Stimulated activated CD8-positive, alpha-beta memory T cell treated with anti-CD3 and anti-CD28 coated beads, Interleukin-2, amount 100 ng/mL, for 48 hours (primary cell): ENCODE measurements at regions not wholly inside any gene's neighbourhood (a gene's known extent, or its start where the extent isn't known, plus 50 kb on each side); places are given as distances from the start of the nearest gene placed in this dataset.

Experiments
- DNase-seq, 2 donors: peaks; one replicate each; pipeline ENCODE4 v3.0.0-alpha.2; 2020; ENCODE audit warnings: low read depth in 2 of 2

DNA sequence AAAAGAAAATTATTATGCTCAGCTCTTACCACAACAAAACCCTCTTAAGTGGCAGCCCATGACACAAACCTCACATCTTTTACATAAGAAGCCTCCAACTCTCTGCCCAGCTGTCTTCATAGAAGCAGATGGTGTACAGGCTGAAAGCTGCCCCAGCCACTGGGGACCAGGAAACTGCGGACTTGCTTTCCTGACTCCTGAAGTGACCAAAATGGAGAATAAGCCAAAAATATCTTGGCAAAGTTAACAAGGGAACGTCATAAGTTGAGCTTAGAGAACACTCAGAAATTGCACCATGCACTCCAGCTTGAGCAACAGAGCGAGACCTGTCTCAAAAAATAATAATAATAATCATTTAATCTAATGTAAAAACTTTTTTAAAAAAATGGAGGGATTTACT lies 160.3 kb upstream of the CDYL start:
- no peak for DNase-seq

DNA sequence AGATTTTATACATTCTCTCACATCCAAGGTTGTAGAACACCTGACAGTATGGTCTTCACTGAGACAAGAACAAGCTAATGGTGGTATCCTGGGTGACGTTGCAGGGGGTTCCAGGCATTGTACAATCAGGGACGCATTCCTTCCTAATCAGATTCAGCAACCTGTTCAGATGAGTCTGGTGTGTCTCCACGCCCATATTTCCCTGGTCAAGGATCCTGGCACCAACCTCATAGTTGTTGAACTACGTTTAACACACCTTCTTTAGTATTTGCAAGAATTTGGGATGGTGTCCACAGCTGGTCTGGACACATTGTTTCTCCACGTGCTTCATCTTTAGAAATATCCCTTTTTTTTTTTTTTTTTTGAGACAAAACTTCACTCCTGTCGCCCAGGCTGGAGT lies 161.0 kb upstream of the CDYL start:
- no peak for DNase-seq

DNA sequence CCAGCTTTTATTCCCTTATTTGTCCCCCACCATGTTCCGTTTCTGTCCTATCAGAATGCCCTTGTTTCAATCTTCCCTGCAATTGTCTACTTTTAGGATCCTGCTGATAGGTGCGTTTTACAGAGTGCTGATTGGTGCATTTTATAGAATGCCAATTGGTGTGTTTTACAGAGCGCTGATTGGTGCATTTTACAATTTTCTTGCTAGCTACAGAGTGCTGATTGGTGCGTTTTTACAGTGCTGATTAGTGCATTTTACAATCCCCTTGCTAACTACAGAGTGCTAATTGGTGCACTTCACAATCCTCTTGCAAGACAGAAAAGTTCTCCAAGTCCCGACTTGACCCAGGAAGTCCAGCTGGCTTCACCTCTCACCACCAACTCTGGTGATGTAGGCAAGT lies 161.6 kb upstream of the CDYL start:
- no peak for DNase-seq

DNA sequence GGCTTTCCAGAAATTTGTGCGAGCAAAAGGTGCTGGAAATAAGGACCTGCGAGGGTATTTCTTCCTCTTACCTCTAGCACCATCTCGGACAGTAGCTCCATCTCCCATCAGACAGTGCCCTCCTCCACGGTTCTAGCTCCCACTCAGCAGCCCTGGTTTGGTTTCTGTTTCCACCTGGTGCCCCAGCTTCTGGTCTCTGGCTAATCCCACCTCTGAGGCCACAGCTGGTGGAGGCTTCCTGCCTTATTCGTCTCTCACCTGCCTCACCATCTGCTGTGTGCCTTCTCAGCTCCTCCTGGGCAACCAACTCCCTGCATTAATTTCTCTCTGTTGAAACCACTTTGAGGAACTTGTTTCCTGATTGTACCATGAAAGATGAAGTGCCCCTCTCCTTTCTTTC lies 162.4 kb upstream of the CDYL start:
- DNase-seq: no peak

DNA sequence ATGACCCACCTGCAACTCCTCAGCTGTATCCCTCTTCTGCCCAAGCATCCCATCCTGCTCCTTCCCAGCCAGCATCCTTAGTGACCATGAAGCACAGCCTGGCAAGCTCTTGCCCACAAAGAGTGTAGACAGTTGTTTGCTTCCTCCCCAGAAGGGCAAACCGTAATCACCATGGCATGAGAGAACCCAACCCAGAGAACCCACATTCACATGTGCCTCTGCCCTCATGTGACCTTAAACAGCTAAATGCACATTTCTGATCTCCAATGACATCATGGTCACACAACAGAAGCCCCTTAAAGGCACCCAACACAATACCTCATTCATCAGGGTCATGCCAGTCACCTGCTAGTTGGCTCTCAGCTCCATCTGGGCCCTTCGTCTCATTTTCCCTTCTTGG lies 162.8 kb upstream of the CDYL start:
- DNase-seq: no peak

DNA sequence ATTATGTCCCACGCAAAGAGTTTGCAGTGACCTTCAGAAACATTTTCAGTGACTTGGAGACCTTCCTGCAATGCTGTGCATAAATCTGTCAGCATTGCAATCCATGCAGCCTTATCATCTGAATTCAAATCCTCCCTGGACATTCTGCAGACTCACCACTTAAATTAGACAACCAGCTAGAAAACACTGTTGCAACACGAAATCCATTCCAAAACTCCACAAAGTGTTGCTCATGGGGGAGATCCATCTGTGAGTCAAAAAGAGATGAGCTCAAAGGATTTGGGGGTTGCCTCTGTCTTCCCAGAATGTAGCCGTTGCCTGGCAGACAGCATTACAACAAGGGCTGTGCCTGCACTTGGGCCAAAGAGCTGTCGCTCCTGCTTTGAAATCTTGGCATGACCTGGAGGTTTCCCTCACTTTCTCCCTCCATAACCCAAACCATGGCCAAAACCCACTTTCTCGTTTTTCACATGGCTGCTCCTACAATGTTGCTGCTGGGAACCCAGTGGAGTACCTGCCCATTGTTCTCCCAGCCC lies 163.5 kb upstream of the CDYL start:
- no peak for DNase-seq

DNA sequence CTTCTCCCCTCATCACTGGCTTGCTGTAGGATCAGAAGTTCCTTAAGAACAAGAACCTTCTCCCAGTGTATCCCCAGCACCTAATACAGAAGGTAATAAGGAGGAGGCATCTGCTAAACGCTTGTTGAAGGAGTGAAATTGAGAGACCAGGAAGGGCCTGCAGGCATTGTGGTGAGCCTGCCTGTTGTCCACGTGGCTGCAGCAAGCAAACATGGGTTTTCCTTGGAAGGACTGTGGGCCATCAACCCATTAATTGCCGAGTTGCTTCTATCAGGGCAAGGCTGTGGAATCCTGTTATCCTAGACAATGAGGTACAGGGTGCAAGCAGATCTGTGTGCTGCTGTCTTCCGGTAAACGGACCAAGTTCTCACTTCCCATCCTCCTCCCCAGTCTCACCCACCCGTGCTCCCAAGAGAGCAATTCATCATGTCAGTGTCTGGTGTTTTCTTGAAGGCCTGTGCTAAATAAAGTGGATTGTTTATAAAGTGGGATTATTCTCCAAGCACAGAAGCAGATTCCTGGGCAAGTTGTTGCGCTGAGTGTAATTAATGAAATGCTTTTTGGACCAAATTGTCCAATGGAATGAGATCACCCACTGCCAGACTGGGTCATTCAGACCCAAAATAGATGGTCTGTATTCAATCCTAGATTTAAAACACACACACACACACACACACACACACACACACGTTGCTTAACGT lies 164.6 kb upstream of the CDYL start:
- no peak for DNase-seq

DNA sequence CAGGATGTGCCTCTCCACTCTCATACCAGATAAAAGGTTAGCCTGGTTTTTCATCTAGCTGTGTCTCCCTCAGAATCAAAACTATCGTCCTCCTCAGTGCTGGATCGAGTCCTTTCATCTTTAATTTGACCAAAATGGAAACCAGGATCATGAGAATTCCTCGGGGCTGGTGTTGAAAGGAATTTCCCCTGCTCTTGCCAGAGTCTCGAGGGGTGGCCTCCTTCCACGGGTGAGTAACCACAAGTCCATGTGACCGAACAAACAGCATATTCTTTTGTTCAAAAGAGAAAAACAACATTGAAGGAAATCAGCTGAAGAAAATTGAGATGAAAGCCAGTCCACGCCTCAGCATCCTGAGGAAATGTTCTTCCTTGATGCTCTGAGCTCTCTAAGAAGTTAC lies 165.9 kb upstream of the CDYL start:
- no peak for DNase-seq

DNA sequence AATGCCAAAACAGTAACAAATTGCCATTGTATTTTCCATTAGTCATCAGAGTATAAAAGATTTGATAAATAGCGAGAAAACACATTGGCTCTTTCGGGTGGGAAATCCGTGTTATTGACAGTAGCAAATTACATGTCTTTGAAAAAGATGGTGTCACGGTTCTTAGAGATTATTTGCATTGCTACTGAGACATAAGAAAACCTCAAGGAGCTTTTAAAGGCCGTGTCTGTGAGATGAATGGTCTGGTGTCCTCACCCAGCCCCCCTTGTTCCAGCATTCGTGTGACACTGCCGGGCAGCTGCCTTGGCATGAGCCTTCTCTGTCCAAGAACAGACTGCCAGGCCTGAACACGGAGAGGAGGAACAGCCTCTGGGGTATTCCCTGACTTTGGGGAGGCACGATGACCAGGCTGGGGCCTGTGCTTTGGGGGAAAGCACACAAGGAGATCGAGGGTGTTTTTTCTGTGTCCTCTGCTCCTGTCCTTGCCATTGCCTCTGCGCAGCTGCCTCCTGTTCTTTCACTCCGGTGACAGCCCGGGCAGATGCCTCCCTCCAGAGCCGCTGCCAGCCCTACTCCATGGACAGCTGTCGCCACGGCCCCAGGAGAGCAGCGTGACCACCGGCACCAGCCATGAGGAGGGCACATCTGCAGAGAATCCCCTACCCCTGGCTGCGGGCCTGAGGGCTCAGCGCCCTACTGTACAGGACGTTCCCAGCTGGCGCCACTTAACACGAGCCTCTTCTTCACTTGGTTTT lies 167.7 kb upstream of the CDYL start:
- no peak for DNase-seq

DNA sequence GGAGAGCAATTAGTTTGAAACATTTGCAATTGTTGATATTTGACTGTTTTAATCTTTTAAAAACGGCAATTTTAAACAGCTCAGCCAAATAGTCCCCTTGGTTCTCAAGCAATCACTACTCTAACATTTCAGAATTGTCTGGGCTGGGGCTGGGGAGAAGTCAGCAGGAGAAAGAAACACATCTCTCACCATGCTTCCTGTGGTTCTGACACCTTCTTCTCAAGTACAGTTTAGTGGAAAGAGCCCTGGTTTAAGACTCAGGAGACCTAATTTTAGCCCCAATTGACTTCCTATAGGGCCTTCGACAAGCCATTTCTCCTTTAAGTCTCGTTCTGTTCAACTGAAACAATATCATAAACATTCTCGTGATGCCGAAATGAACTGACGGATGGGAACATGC lies 168.4 kb upstream of the CDYL start:
- DNase-seq: no peak

DNA sequence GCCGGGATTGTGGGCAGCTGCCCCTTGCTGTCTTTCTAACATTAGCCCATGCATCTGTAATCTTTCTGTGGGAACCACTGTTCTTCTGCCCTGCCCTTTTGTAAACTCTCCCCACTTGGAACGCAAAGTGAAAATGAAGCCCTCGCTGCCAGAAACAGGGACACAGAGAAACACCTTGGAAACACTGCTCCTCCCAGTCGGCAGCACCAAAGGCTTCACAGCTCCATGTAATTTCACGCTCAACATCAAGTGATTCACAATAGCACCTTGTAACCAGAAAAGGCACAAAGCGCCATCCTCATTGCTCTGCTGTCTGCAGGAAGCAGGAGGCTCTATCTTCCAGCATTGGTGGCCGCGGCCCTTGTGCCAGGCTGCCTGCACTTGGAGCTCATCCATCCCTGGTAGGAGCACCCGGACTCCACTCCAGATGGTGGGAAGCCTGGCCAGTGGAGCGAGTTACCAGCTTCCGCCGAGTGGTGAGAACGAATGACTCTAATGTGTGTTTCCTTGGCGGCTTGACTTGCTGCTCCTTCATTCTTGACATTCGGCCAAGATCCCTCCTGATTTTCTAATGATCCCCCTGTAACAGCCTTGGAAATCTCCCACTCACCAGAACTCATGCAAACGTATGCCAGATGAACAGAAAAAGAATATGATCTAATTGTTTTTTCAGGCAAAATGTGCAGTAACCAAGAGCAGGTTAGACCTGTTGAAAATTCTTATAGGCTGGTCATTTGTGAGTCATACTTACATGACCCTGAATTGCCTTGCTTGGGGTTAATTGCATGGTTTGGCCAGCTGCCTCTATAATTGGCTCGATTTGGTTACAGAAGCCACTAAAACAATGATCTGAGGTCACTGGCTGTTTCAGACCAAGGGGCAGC lies 169.1 kb upstream of the CDYL start:
- DNase-seq: no peak

DNA sequence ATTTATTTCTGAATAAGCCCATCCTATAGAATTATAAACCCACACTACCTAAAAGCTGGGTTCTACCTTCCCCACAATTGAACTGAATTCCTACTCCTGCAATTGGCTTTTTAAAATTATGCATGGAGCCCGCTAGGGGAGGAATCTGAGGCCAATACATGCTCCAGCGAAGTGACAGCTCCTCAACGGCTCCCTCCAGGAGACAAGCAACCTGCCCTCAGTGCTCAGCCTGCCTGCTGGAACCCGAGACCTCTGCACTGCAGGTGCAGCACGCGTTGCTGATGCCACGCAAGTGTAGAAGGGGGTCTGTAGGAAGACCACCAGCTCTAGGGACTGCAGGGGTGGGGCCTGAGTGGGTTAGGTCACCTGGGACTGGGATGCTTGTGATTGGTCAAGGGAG lies 170.2 kb upstream of the CDYL start:
- DNase-seq: no peak

DNA sequence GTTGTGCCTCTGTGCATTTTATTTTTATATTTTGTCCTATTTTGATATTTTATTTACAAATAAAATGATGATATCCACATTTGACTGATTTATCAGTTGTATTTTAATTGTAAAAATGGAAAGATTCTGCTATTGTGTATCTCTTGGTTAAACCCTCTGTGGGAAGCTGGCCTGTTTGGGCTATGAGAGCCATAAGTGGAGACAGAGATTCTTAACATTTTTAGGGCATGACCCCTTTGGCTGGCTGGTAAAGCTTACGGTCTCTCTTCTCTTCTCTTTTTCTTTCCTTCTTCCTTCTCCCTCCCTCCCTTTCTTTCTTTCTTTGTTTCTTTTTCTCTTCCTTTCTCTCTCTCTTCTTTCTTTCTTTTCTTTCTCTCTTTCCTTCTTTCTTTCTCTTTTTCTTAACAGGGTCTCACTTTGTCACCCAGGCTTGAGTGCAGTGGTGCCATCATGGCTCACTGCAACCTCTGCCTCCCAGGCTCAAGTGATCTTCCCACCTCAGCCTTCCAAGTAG lies 172.3 kb upstream of the CDYL start:
- DNase-seq: no peak

DNA sequence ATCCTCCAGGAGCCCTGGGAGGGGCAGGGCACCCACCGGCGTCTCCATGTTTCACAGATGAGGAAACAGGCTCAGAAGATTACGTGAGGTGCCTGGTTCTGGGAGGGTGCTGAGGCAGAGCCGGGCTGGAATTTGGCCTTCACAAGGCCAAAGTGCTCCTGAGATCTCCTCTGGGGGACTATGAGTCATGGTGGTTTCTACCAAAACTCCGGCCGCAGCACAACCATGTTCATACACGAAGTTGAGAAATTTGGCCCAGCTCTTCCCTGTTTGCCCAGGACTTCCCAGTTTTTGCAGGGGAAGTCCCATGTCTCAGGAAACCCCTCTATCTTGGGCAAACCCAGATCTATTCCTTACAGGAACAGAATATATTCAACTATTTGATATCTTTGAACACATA lies 172.9 kb upstream of the CDYL start:
- DNase-seq: no peak

DNA sequence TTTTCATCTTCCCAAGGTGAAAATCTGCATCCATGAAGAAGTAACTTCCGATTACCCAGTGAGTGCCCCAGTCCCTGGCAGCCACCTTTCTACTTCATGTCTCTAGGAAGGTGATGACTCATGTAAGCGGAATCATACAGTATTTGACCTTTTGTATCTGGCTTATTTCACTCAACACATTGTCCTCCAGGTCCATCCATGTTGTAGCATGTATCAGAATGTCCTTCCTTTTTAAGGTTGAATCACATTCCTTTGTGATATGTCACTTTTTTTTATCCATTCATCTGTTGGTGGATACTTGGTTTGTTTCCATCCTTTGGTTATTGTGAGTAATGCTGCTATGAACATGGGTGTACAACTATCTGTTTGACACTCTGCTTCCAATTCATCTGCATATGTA lies 176.3 kb upstream of the CDYL start:
- DNase-seq: no peak

DNA sequence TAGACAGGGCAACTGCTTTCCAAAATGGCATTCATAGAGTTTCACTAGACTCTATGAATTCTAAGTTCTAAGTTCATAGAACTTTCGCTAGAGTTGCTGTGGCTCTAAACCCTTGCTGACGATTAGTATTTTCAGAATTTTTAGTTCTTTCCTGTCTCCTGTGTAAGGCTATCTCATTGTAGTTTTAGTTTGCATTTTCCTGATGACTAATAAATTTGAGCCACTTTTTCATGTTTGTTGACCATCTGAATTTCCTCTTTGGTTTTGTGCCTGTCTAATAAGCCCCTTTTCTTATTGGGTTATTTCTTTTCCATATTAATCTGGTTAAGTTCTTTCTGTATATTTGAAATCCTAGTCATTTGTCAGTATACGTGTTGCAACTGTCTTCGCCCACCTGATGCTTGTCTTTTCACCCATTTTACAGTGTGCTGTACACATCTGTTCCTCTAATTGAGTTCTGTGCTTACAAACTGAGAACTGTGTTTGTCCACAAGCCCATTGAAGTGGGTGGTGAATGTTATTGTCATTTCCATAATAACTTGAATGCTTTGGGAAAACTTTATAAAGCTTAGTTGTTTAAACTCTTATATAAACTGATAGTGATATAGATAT lies 177.7 kb upstream of the CDYL start:
- DNase-seq: no peak

DNA sequence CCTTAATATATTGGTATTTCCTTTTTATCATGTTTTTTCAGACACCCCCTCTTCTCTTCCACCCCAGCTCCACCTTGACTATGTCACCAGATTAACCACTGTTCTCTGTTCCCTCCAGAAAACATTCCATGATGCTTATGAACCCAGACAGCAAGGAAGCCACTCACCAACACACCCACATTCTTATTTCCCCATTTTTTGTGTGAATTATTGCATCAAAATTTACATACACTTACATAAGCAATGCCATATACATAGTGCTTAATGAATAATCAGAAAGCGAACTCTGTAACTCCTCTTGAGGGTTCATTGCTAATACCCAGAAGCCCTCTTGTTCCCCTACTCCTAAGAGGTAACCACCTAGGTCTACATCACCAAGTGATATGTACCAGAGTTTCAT lies 182.3 kb upstream of the CDYL start:
- no peak for DNase-seq

DNA sequence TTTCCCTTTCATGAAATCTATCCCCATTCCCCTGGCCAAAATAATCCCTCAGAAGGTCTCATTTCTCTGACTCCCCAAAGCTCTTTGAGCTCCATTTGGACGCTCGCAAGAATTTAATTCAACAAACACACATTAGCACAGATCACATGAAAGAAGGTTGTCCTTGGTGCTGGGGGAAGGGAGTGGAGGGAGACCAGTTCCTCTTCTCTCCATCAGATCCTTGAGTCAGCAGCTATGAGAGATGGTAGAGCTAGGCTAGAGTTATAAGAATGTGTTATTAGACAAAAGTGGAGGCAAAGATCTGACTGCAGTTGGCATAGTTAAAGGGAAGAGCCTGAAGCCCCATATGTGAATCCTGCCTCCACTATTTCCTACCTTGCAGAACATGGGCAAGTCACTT lies 184.2 kb upstream of the CDYL start:
- DNase-seq: no peak

DNA sequence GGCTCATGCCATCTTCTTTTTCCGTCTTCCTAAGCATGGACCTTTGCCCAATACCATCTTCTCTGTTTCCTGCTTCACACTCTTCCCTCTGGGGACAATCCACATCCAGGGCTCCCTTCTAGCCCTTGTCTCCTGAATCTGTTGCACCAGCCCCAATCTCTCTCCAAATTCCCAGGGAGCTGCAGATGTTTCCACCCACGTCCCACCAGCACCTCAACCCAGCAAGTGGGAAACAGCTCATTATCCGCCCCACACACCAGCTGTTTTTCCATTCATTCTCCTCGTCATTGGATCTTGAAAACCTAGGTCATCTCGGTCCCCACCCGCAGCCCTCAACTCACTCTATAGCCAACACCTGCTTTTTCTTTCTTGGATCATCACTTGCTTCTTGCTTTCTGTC lies 185.0 kb upstream of the CDYL start:
- DNase-seq: no peak

DNA sequence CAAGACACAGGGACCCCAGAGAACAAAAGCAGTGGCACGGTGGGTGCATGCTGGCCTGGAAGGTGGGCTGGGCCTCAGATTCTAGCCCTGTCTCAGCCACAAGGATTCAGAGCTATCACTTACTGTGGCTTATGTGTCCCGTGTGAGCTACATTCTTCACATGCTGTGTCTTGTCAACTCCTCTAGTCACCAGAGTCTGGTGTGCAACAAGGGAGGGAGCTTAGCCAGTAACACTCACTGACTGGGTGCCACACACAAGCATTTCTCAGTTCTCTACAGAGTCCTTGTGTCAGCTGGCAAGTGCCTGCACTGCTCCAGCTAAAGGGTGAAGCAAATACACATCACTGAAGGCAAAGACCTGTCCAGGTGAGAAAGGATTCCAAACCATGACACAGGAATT lies 186.9 kb upstream of the CDYL start:
- no peak for DNase-seq

DNA sequence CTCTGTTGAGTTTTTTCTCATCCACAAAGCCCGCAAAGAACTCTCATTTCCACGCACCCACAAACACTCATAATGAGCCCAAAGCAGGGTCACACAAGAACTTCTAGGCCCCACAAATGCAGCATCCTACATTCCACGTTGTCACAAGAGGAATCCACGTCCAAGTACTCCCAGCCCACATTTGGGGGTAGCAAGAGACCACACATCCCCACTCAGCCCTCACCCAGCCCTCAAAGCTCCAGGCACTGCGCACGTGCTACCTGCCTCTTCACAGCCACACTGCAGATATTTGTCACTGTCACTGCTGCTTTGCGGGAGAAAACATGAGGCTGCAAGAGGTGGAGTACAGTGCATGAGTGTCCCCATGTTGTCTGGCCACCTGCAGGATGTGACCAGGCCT lies 187.6 kb upstream of the CDYL start:
- DNase-seq: no peak

DNA sequence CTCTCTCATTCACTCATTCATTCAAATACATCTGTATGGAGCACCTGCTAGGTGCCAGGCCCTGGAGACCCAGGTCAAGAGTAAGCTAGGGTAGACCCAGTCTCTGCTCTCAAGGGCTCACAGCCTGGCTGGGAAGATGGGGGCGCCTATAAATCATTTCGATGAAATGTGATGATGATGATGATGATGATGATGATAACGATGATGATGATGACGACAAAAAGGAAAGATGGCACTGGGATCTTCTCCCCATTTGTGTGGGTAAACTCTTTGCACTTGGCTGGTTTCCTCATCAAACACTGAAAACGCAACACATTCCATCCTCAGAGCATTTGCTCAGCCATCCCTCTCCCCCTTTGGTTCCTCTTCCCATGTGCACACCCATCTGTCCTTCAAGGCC lies 188.0 kb upstream of the CDYL start:
- DNase-seq: no peak
